GM23338 (cell line): ENCODE measurements at regions not wholly inside any gene's neighbourhood (a gene's known extent, or its start where the extent isn't known, plus 50 kb on each side); places are given as distances from the start of the nearest gene placed in this dataset.
A peak's percentile ranks its signal among the peaks of the same experiment; 100 is the strongest.

Experiments
- ATAC-seq: fragments of 200-7000 bp; cut with Tn5 transposase; 3 replicates; pipeline ENCODE4 v1.9.1; 2020
- DNase-seq: peaks from one replicate; pipeline ENCODE4 v3.0.0-alpha.2; 2015; ENCODE audit warnings: low spot score
- H2AFZ ChIP-seq: fragments of 200-600 bp; sonication (generic); 2 replicates; pipeline ENCODE4 v1.8.0; 2016; ENCODE audit warnings: antibody characterized with exemption, mild to moderate bottlenecking, moderate library complexity
- H3F3A ChIP-seq: fragments of 200-600 bp; sonication (generic); replicated peaks from 2 replicates; pipeline ENCODE4 v1.8.0; 2017; ENCODE audit warnings: antibody characterized with exemption, mixed run types, low read depth
- H3K27ac ChIP-seq: fragments of 200-600 bp; sonication (generic); 2 replicates; pipeline ENCODE4 v1.6.1; 2016; ENCODE audit warnings: low read depth
- H3K27me3 ChIP-seq: fragments of 200-600 bp; sonication (generic); 2 replicates; pipeline ENCODE4 v1.8.0; 2016; ENCODE audit warnings: mild to moderate bottlenecking, mixed run types, moderate library complexity; ENCODE audit not compliant: insufficient read depth
- H3K36me3 ChIP-seq: fragments of 200-600 bp; sonication (generic); 2 replicates; pipeline ENCODE4 v1.8.0; 2016; ENCODE audit warnings: mild to moderate bottlenecking; ENCODE audit not compliant: insufficient read depth
- H3K4me1 ChIP-seq: fragments of 200-600 bp; sonication (generic); 2 replicates; pipeline ENCODE4 v1.8.0; 2016; ENCODE audit warnings: mild to moderate bottlenecking, moderate library complexity; ENCODE audit not compliant: insufficient read depth
- H3K4me2 ChIP-seq: fragments of 200-600 bp; sonication (generic); 2 replicates; pipeline ENCODE4 v1.7.1; 2017; ENCODE audit warnings: mixed run types
- H3K4me3 ChIP-seq: fragments of 200-600 bp; sonication (generic); 2 replicates; pipeline ENCODE4 v1.6.1; 2016; ENCODE audit warnings: mixed run types
- H3K79me2 ChIP-seq: fragments of 200-600 bp; sonication (generic); replicated peaks from 2 replicates; pipeline ENCODE4 v1.8.0; 2017; ENCODE audit warnings: mild to moderate bottlenecking; ENCODE audit not compliant: insufficient read depth
- H3K9me2 ChIP-seq: fragments of 200-600 bp; sonication (generic); 2 replicates; pipeline ENCODE4 v1.8.0; 2017; ENCODE audit not compliant: insufficient read depth
- H4K20me1 ChIP-seq: fragments of 200-600 bp; sonication (generic); replicated peaks from 2 replicates; pipeline ENCODE4 v1.8.0; 2017; ENCODE audit warnings: mild to moderate bottlenecking; ENCODE audit not compliant: insufficient read depth
- H3K27ac Mint-ChIP-seq: 2 replicates; pipeline ENCODE4 v1.8.0; 2020; ENCODE audit warnings: inconsistent platforms, mild to moderate bottlenecking, moderate library complexity, mixed read lengths
- H3K27me3 Mint-ChIP-seq: 3 replicates; pipeline ENCODE4 v1.8.0; 2022; ENCODE audit warnings: low read depth, mild to moderate bottlenecking, moderate library complexity, mixed read lengths, inconsistent platforms; ENCODE audit not compliant: insufficient read depth, poor library complexity
- H3K36me3 Mint-ChIP-seq: 3 replicates; pipeline ENCODE4 v1.8.0; 2021; ENCODE audit warnings: low read depth, mild to moderate bottlenecking, inconsistent platforms, moderate library complexity, mixed read lengths
- H3K4me1 Mint-ChIP-seq: 3 replicates; pipeline ENCODE4 v1.8.0; 2020; ENCODE audit warnings: mild to moderate bottlenecking, inconsistent platforms, mixed read lengths
- H3K4me3 Mint-ChIP-seq: 3 replicates; pipeline ENCODE4 v1.8.0; 2021; ENCODE audit warnings: moderate library complexity, mild to moderate bottlenecking, inconsistent platforms, mixed read lengths
- H3K9me3 Mint-ChIP-seq: 3 replicates; pipeline ENCODE4 v1.8.0; 2020; ENCODE audit warnings: moderate library complexity, mild to moderate bottlenecking, inconsistent platforms, mixed read lengths
- CREB1 ChIP-seq: fragments of 250-450 bp; sonication (Bioruptor Pico); IDR thresholded peaks from 2 replicates; pipeline ENCODE4 v1.5.0; 2020; ENCODE audit warnings: low read depth, mild to moderate bottlenecking, moderate library complexity
- EZH2 ChIP-seq: fragments of 200-600 bp; sonication (generic); IDR thresholded peaks from one replicate; pipeline ENCODE4 v1.8.0; 2017; ENCODE audit warnings: antibody characterized with exemption, mild to moderate bottlenecking, low read depth; ENCODE audit not compliant: unreplicated experiment
- EZH2phosphoT487 ChIP-seq: fragments of 200-600 bp; sonication (generic); IDR thresholded peaks from one replicate; pipeline ENCODE4 v1.8.1; 2018; ENCODE audit warnings: antibody characterized with exemption; ENCODE audit not compliant: unreplicated experiment
- JUNB ChIP-seq: IDR thresholded peaks from one replicate; pipeline ENCODE4 v1.6.1; 2016; ENCODE audit warnings: antibody characterized with exemption; ENCODE audit not compliant: unreplicated experiment
- NANOG ChIP-seq: IDR thresholded peaks from 2 replicates; pipeline ENCODE4 v1.6.1; 2016; ENCODE audit warnings: antibody characterized with exemption, borderline replicate concordance
- POLR2AphosphoS5 ChIP-seq: IDR thresholded peaks from 2 replicates; pipeline ENCODE4 v1.6.1; 2016; ENCODE audit warnings: antibody characterized with exemption, low read depth
- STAT1 ChIP-seq: IDR thresholded peaks from one replicate; pipeline ENCODE4 v1.6.1; 2016; ENCODE audit warnings: antibody characterized with exemption; ENCODE audit not compliant: unreplicated experiment
- ZNF114 ChIP-seq: fragments of 250-450 bp; sonication (Bioruptor Pico); IDR thresholded peaks from 2 replicates; pipeline ENCODE4 v1.5.0; 2020; ENCODE audit warnings: mild to moderate bottlenecking, moderate library complexity
- ZNF331 ChIP-seq: fragments of 250-450 bp; sonication (Bioruptor Pico); IDR thresholded peaks from 2 replicates; pipeline ENCODE4 v1.5.0; 2020; ENCODE audit warnings: low read depth, mild to moderate bottlenecking, moderate library complexity
- TF ChIP-seq, protein P1 (sequence below): IDR thresholded peaks from 2 replicates; pipeline ENCODE4 v1.6.1; 2016; ENCODE audit warnings: antibody characterized with exemption
- TF ChIP-seq, protein P2 (sequence below): fragments of 250-450 bp; sonication (Bioruptor Pico); IDR thresholded peaks from 2 replicates; pipeline ENCODE4 v1.5.0; 2020; ENCODE audit warnings: mild to moderate bottlenecking, moderate library complexity
- TF ChIP-seq, protein P3 (sequence below), 2 experiments: fragments of 200-600 bp in 1 of 2; sonication (generic) in 1 of 2; conservative IDR thresholded peaks; 2 replicates each; pipeline versions ENCODE4 v1.5.1 to v1.6.1; 2016 to 2017; ENCODE audit warnings: antibody characterized with exemption in 2 of 2, low read depth in 2 of 2, mild to moderate bottlenecking in 2 of 2, moderate library complexity in 1 of 2
- TF ChIP-seq, protein P4 (sequence below): IDR thresholded peaks from one replicate; pipeline ENCODE4 v1.6.1; 2018; ENCODE audit warnings: antibody characterized with exemption; ENCODE audit not compliant: unreplicated experiment

DNA sequence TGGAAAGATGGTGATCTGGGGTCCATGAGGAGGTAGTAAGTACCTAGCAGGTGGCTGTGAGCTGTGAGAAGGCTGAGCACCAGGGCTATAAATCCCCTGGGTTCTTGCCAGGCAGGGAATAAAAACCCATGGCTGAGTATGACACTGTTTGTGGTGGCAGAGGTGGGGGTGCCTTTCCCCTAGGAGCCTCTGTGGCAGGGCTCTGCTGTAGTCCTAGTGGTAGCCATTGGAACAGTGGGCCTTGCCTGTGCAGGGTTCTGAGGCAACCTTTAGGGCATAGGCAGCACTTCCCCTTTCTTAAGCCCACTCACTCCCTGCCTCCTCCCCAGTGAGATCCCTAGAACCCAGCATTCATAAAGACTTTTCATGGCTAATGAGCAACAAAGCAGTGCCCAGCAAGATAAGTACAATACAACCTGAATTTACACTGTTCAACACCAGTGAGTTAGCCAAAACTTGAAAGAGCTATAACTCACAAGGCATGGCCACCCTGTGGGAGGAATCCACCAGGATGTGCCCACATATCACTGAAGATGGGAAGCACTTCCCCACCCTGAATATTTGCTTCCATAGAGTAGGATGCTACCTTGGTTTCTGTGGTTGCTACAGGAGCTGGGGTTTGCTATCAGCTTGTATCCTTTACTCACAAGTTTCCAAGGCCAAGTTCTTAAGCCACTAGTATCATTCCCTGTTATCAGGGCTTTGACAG is 100.9 kb upstream of the NEUROD1 start:
- Mint-ChIP-seq H3K4me1 (peaks cover 15% of the 10 kb centered on the region), H3K27me3 (peaks cover 3% of the 10 kb centered on the region), H3K4me3 (no peak overlapping the region), H3K9me3 (no peaks in the 10 kb centered on the region), H3K36me3 (no peaks in the 10 kb centered on the region), H3K27ac (no peak overlapping the region)
- peak; percentile 78 for ATAC-seq
- Histone ChIP-seq H2AFZ (no peak overlapping the region), H3K9me2 (0 out of 2 replicates have a peak, but pooled peaks cover 11% of the 10 kb centered on the region), H4K20me1 (no peaks in the 10 kb centered on the region), H3K4me1 (0 out of 2 replicates have a peak, but pooled peaks cover 6% of the 10 kb centered on the region), H3K79me2 (no peaks in the 10 kb centered on the region), H3K4me2 (no peak overlapping the region), H3K36me3 (no peaks in the 10 kb centered on the region), H3K4me3 (no peak overlapping the region), H3K27ac (no peak overlapping the region), H3F3A (no peaks in the 10 kb centered on the region), H3K27me3 (no peaks in the 10 kb centered on the region)
- DNase-seq, result peak; percentile 8
- TF ChIP-seq CREB1 (CRISPR knock-in tag) (no peak), ZNF114 (CRISPR knock-in tag) (no peak), POLR2AphosphoS5 (no peak), JUNB (no peak), NANOG (no peak), EZH2 (no peak), ZNF331 (CRISPR knock-in tag) (no peak), STAT1 (no peak), EZH2phosphoT487 (no peak)
- TF ChIP-seq, protein P1, sequence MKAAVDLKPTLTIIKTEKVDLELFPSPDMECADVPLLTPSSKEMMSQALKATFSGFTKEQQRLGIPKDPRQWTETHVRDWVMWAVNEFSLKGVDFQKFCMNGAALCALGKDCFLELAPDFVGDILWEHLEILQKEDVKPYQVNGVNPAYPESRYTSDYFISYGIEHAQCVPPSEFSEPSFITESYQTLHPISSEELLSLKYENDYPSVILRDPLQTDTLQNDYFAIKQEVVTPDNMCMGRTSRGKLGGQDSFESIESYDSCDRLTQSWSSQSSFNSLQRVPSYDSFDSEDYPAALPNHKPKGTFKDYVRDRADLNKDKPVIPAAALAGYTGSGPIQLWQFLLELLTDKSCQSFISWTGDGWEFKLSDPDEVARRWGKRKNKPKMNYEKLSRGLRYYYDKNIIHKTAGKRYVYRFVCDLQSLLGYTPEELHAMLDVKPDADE, result no peak
- TF ChIP-seq, protein P2, sequence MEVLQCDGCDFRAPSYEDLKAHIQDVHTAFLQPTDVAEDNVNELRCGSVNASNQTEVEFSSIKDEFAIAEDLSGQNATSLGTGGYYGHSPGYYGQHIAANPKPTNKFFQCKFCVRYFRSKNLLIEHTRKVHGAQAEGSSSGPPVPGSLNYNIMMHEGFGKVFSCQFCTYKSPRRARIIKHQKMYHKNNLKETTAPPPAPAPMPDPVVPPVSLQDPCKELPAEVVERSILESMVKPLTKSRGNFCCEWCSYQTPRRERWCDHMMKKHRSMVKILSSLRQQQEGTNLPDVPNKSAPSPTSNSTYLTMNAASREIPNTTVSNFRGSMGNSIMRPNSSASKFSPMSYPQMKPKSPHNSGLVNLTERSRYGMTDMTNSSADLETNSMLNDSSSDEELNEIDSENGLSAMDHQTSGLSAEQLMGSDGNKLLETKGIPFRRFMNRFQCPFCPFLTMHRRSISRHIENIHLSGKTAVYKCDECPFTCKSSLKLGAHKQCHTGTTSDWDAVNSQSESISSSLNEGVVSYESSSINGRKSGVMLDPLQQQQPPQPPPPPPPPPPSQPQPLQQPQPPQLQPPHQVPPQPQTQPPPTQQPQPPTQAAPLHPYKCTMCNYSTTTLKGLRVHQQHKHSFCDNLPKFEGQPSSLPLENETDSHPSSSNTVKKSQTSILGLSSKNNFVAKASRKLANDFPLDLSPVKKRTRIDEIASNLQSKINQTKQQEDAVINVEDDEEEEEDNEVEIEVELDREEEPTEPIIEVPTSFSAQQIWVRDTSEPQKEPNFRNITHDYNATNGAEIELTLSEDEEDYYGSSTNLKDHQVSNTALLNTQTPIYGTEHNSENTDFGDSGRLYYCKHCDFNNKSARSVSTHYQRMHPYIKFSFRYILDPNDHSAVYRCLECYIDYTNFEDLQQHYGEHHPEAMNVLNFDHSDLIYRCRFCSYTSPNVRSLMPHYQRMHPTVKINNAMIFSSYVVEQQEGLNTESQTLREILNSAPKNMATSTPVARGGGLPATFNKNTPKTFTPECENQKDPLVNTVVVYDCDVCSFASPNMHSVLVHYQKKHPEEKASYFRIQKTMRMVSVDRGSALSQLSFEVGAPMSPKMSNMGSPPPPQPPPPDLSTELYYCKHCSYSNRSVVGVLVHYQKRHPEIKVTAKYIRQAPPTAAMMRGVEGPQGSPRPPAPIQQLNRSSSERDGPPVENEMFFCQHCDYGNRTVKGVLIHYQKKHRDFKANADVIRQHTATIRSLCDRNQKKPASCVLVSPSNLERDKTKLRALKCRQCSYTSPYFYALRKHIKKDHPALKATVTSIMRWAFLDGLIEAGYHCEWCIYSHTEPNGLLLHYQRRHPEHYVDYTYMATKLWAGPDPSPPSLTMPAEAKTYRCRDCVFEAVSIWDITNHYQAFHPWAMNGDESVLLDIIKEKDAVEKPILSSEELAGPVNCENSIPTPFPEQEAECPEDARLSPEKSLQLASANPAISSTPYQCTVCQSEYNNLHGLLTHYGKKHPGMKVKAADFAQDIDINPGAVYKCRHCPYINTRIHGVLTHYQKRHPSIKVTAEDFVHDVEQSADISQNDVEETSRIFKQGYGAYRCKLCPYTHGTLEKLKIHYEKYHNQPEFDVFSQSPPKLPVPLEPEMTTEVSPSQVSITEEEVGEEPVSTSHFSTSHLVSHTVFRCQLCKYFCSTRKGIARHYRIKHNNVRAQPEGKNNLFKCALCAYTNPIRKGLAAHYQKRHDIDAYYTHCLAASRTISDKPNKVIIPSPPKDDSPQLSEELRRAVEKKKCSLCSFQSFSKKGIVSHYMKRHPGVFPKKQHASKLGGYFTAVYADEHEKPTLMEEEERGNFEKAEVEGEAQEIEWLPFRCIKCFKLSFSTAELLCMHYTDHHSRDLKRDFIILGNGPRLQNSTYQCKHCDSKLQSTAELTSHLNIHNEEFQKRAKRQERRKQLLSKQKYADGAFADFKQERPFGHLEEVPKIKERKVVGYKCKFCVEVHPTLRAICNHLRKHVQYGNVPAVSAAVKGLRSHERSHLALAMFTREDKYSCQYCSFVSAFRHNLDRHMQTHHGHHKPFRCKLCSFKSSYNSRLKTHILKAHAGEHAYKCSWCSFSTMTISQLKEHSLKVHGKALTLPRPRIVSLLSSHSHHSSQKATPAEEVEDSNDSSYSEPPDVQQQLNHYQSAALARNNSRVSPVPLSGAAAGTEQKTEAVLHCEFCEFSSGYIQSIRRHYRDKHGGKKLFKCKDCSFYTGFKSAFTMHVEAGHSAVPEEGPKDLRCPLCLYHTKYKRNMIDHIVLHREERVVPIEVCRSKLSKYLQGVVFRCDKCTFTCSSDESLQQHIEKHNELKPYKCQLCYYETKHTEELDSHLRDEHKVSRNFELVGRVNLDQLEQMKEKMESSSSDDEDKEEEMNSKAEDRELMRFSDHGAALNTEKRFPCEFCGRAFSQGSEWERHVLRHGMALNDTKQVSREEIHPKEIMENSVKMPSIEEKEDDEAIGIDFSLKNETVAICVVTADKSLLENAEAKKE, result no peak
- TF ChIP-seq, protein P3, sequence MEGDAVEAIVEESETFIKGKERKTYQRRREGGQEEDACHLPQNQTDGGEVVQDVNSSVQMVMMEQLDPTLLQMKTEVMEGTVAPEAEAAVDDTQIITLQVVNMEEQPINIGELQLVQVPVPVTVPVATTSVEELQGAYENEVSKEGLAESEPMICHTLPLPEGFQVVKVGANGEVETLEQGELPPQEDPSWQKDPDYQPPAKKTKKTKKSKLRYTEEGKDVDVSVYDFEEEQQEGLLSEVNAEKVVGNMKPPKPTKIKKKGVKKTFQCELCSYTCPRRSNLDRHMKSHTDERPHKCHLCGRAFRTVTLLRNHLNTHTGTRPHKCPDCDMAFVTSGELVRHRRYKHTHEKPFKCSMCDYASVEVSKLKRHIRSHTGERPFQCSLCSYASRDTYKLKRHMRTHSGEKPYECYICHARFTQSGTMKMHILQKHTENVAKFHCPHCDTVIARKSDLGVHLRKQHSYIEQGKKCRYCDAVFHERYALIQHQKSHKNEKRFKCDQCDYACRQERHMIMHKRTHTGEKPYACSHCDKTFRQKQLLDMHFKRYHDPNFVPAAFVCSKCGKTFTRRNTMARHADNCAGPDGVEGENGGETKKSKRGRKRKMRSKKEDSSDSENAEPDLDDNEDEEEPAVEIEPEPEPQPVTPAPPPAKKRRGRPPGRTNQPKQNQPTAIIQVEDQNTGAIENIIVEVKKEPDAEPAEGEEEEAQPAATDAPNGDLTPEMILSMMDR (conservative IDR thresholded peaks at IDR 0.05; ENCODE audit: low read depth in 2 of 2), result no peak
- TF ChIP-seq, protein P4, sequence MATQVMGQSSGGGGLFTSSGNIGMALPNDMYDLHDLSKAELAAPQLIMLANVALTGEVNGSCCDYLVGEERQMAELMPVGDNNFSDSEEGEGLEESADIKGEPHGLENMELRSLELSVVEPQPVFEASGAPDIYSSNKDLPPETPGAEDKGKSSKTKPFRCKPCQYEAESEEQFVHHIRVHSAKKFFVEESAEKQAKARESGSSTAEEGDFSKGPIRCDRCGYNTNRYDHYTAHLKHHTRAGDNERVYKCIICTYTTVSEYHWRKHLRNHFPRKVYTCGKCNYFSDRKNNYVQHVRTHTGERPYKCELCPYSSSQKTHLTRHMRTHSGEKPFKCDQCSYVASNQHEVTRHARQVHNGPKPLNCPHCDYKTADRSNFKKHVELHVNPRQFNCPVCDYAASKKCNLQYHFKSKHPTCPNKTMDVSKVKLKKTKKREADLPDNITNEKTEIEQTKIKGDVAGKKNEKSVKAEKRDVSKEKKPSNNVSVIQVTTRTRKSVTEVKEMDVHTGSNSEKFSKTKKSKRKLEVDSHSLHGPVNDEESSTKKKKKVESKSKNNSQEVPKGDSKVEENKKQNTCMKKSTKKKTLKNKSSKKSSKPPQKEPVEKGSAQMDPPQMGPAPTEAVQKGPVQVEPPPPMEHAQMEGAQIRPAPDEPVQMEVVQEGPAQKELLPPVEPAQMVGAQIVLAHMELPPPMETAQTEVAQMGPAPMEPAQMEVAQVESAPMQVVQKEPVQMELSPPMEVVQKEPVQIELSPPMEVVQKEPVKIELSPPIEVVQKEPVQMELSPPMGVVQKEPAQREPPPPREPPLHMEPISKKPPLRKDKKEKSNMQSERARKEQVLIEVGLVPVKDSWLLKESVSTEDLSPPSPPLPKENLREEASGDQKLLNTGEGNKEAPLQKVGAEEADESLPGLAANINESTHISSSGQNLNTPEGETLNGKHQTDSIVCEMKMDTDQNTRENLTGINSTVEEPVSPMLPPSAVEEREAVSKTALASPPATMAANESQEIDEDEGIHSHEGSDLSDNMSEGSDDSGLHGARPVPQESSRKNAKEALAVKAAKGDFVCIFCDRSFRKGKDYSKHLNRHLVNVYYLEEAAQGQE, result no peak
